DND-41 (cell line): ENCODE measurements at regions not wholly inside any gene's neighbourhood (a gene's known extent, or its start where the extent isn't known, plus 50 kb on each side); places are given as distances from the start of the nearest gene placed in this dataset.

Source experiments
- ATAC-seq: fragments of 200-7000 bp; cut with Tn5 transposase; 3 replicates; pipeline ENCODE4 v1.9.1; 2021; ENCODE audit warnings: low read depth; ENCODE audit not compliant: insufficient read depth
- DNase-seq: peaks from one replicate; pipeline ENCODE4 v3.0.0-alpha.2; 2020
- H2AFZ ChIP-seq: 2 replicates; pipeline ENCODE4 v1.6.0; 2012; ENCODE audit warnings: low read depth, low read length
- H3K27ac ChIP-seq: 2 replicates; pipeline ENCODE4 v1.5.1; 2012; ENCODE audit warnings: low read length, inconsistent platforms
- H3K27me3 ChIP-seq: fragments of 200-600 bp; sonication (generic); 2 replicates; pipeline ENCODE4 v1.6.0; 2012; ENCODE audit warnings: low read length, mild to moderate bottlenecking, inconsistent platforms; ENCODE audit not compliant: insufficient read depth, poor library complexity
- H3K36me3 ChIP-seq: 2 replicates; pipeline ENCODE4 v1.5.1; 2012; ENCODE audit warnings: low read length, inconsistent platforms; ENCODE audit not compliant: insufficient read depth
- H3K4me1 ChIP-seq: 2 replicates; pipeline ENCODE4 v1.5.1; 2012; ENCODE audit warnings: mild to moderate bottlenecking, low read length; ENCODE audit not compliant: insufficient read depth
- H3K4me2 ChIP-seq: 2 replicates; pipeline ENCODE4 v1.6.0; 2012; ENCODE audit warnings: mild to moderate bottlenecking, moderate library complexity, low read length, inconsistent platforms; ENCODE audit not compliant: insufficient read depth
- H3K4me3 ChIP-seq, 2 experiments: fragments of 200-600 bp in 1 of 2; shearing (Covaris generic) in 1 of 2; 2 replicates each; pipeline ENCODE4 v1.5.1; 2012 to 2016; ENCODE audit warnings: inconsistent platforms in 2 of 2, low read length in 2 of 2, mild to moderate bottlenecking in 2 of 2, low read depth in 1 of 2, moderate library complexity in 1 of 2
- H3K79me2 ChIP-seq: 2 replicates; pipeline ENCODE4 v1.6.0; 2012; ENCODE audit warnings: low read length, inconsistent platforms; ENCODE audit not compliant: insufficient read depth
- H3K9ac ChIP-seq: 2 replicates; pipeline ENCODE4 v1.6.0; 2012; ENCODE audit warnings: low read depth, mild to moderate bottlenecking, inconsistent platforms, low read length, moderate library complexity
- H3K9me3 ChIP-seq: 2 replicates; pipeline ENCODE4 v1.5.1; 2012; ENCODE audit warnings: low read length, moderate library complexity, mild to moderate bottlenecking, inconsistent platforms; ENCODE audit not compliant: insufficient read depth, severe bottlenecking
- H4K20me1 ChIP-seq: 2 replicates; pipeline ENCODE4 v1.6.0; 2012; ENCODE audit warnings: low read length; ENCODE audit not compliant: insufficient read depth
- EZH2 ChIP-seq: IDR thresholded peaks from 3 replicates; pipeline ENCODE4 v1.6.1; 2012; ENCODE audit warnings: borderline replicate concordance, low read depth, mild to moderate bottlenecking, moderate library complexity, low read length, inconsistent platforms; ENCODE audit not compliant: severe bottlenecking
- TF ChIP-seq, protein P1 (sequence below): IDR thresholded peaks from 2 replicates; pipeline ENCODE4 v1.5.1; 2012; ENCODE audit warnings: borderline replicate concordance, low read length, moderate library complexity, mild to moderate bottlenecking; ENCODE audit not compliant: poor library complexity, severe bottlenecking; ENCODE audit errors: extremely low read depth

GRCh38 chr16:59993101-59993500 lies 1259.0 kb upstream of the GOT2 start:
- ATAC-seq = no peak
- Histone ChIP-seq H2AFZ (no peak overlapping the region), H3K9me3 (no peaks in the 10 kb centered on the region), H3K79me2 (no peaks in the 10 kb centered on the region), H3K4me3 (no peak overlapping the region), H3K36me3 (no peaks in the 10 kb centered on the region), H3K27me3 (no peaks in the 10 kb centered on the region), H3K4me2 (no peak overlapping the region), H3K4me1 (no peaks in the 10 kb centered on the region), H4K20me1 (no peaks in the 10 kb centered on the region), H3K9ac (no peak overlapping the region), H3K27ac (no peak overlapping the region)
- no peak for DNase-seq
- TF ChIP-seq EZH2 = no peak
- TF ChIP-seq, protein P1, sequence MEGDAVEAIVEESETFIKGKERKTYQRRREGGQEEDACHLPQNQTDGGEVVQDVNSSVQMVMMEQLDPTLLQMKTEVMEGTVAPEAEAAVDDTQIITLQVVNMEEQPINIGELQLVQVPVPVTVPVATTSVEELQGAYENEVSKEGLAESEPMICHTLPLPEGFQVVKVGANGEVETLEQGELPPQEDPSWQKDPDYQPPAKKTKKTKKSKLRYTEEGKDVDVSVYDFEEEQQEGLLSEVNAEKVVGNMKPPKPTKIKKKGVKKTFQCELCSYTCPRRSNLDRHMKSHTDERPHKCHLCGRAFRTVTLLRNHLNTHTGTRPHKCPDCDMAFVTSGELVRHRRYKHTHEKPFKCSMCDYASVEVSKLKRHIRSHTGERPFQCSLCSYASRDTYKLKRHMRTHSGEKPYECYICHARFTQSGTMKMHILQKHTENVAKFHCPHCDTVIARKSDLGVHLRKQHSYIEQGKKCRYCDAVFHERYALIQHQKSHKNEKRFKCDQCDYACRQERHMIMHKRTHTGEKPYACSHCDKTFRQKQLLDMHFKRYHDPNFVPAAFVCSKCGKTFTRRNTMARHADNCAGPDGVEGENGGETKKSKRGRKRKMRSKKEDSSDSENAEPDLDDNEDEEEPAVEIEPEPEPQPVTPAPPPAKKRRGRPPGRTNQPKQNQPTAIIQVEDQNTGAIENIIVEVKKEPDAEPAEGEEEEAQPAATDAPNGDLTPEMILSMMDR = no peak

GRCh38 chr16:59991171-59991570 lies 1257.1 kb upstream of the GOT2 start:
- H3K4me1 ChIP-seq = no peaks in the 10 kb centered on the region
- H3K9me3 ChIP-seq = no peaks in the 10 kb centered on the region
- no peak overlapping the region for H2AFZ ChIP-seq
- no peaks in the 10 kb centered on the region for H4K20me1 ChIP-seq
- ATAC-seq (no peak), DNase-seq (no peak)
- no peak overlapping the region for H3K9ac ChIP-seq
- no peak overlapping the region for H3K4me2 ChIP-seq
- no peaks in the 10 kb centered on the region for H3K36me3 ChIP-seq
- H3K4me3 ChIP-seq = no peak overlapping the region
- TF ChIP-seq, protein P1 = no peak
- TF ChIP-seq EZH2 = no peak
- H3K27me3 ChIP-seq = no peaks in the 10 kb centered on the region
- H3K27ac ChIP-seq = no peak overlapping the region
- no peaks in the 10 kb centered on the region for H3K79me2 ChIP-seq

DNA sequence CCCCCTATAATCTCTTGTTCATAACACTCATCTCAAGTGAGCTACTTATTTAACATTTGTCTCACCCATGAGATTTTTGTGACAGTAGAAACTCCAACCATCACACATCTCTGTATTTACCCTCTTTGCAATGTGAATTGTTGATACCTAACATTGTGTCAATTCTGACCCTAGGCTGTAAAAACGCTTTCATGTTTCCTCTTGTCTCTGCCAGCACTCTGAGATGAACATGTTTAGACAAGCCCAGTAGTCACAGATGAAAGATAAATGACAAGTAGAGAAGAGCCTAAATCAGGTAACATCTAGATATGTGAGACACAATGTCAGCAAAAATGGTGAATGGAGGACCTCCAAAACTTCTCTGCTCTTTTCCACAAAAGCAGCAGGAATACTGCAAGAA lies 1254.5 kb upstream of the GOT2 start:
- no peak for DNase-seq
- Histone ChIP-seq H3K27me3 (no peaks in the 10 kb centered on the region), H3K9me3 (no peaks in the 10 kb centered on the region)

More for the DNA sequence above, 1254.5 kb upstream of the GOT2 start:
- no peak overlapping the region for H2AFZ ChIP-seq
- no peaks in the 10 kb centered on the region for H3K79me2 ChIP-seq
- H3K36me3 ChIP-seq = no peaks in the 10 kb centered on the region
- no peaks in the 10 kb centered on the region for H3K4me1 ChIP-seq
- H3K4me3 ChIP-seq = no peak overlapping the region
- H3K27ac ChIP-seq = no peak overlapping the region
- no peak overlapping the region for H3K9ac ChIP-seq
- no peaks in the 10 kb centered on the region for H4K20me1 ChIP-seq
- ATAC-seq = no peak
- H3K4me2 ChIP-seq = no peak overlapping the region
- no peak for TF ChIP-seq EZH2
- TF ChIP-seq, protein P1 = no peak
